ENCODE measurements at regions not wholly inside any gene's neighbourhood (a gene's known extent, or its start where the extent isn't known, plus 50 kb on each side); places are given as distances from the start of the nearest gene placed in this dataset.
"Not testable (repeated sequence)": the region's sequence is repeated elsewhere in the genome, so short reads cannot be mapped to it uniquely, and the experiment has no call there.

DNA sequence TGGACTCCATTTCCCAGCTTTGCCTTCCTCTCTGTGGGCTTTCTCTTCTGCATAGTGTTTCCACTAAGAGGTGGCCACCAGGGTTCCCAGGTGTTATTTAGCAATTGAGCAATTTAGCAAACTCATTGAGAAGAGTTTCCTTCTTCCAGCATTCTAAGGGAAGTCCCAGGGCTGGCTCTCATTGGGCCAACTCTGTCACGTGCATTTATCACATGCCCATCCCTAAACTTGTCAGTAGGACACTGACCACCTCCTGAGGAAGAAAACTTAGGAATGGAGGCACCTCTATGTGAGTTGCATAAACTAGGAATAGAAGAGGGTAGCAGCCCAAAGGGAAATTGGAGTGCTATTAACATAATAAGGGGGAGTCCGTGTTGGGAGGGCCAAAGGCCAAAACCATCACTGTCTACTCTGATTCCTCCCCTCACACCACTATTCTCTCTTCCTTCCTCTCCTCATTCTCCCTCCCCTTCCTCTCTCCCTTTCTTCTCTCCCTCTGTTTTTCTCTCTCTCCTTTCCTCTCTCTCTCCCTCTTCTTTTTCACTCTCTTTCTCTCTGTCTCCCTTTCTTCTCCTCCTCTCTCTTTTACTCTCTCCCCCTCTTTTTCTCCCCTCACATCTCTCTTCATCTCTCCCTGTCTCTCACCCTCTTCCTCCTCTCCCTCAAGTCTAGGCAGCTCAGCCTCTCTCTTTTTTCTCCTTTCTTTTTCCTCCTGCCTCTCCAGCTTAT, 213.4 kb downstream of the PALM2AKAP2 start:
- peaks cover 2% of the 10 kb centered on the region for H3K9me3 ChIP-seq (ENCODE audit: low read length)
- H3K4me1 ChIP-seq (ENCODE audit: insufficient read depth, low read length), result no peaks in the 10 kb centered on the region
- no peaks in the 10 kb centered on the region for H3K36me3 ChIP-seq (ENCODE audit: insufficient read depth, low read length)

DNA sequence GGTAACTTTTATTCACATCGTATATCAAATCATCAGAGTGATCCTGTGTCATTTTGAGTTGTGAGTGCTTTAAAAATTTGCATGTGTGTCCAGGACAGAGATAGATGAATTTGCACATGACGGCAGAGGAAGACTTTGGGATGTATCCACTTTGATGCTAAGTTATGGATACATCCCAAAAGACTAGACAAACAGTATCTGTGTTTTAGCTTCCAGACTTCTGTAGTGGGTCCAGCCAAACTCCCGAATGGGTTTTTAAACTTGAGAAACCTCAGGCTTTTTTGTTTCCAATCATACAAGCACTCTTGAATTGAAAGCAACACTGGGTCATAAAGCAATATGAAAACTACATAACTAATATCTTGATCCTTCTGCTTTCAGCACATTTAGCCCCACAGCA, 213.8 kb downstream of the C9orf152 start:
- Histone ChIP-seq H3K9me3 (ENCODE audit: low read length) (peaks cover under 1% of the 10 kb centered on the region), H3K4me3 (ENCODE audit: low read length) (no peak overlapping the region), H3K27me3 (ENCODE audit: insufficient read depth, low read length) (no peaks in the 10 kb centered on the region), H3K36me3 (ENCODE audit: insufficient read depth, low read length) (no peaks in the 10 kb centered on the region), H3K4me1 (ENCODE audit: insufficient read depth, low read length) (no peaks in the 10 kb centered on the region), H2AFZ (ENCODE audit: low read depth, low read length) (no peak overlapping the region)

More for the DNA sequence above, 213.4 kb downstream of the PALM2AKAP2 start:
- Histone ChIP-seq H2AFZ (ENCODE audit: low read depth, low read length) (no peak overlapping the region), H3K27me3 (ENCODE audit: insufficient read depth, low read length) (no peaks in the 10 kb centered on the region), H3K4me3 (ENCODE audit: low read length) (no peak overlapping the region)

DNA sequence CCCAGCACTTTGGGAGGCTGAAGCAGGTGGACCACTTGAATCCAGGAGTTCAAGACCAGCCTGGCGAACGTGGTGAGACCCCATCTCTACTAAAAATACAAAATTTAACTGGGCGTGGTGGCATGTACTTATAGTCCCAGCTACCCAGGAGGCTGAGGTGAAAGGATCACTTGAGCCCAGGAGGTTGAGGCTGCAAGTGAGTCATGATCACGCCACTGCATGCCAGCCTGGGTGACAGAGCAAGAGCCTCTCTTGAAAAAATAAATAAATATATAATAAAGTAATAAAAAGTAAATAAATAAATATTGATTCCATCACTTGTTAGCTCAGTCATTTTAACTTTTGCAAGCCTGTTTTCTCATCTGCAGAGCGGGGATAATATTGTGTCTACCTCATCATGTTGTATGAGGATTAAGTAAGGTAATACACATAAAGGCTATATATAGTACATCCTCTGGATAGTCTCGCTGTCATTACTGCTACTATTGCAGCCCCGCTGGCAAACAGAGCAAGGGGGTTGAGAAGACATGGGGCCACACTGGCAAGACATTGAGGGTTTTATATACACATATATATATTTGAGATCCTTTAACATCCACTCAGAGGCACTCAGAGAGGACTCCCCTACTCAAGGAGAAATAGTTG, 210.9 kb downstream of the C9orf152 start:
- H3K36me3 ChIP-seq (ENCODE audit: insufficient read depth, low read length), result no peaks in the 10 kb centered on the region
- no peak overlapping the region for H2AFZ ChIP-seq (ENCODE audit: low read depth, low read length)
- no peaks in the 10 kb centered on the region for H3K9me3 ChIP-seq (ENCODE audit: low read length)
- H3K27me3 ChIP-seq (ENCODE audit: insufficient read depth, low read length), result no peaks in the 10 kb centered on the region
- no peak overlapping the region for H3K4me3 ChIP-seq (ENCODE audit: low read length)
- H3K4me1 ChIP-seq (ENCODE audit: insufficient read depth, low read length), result no peaks in the 10 kb centered on the region

DNA sequence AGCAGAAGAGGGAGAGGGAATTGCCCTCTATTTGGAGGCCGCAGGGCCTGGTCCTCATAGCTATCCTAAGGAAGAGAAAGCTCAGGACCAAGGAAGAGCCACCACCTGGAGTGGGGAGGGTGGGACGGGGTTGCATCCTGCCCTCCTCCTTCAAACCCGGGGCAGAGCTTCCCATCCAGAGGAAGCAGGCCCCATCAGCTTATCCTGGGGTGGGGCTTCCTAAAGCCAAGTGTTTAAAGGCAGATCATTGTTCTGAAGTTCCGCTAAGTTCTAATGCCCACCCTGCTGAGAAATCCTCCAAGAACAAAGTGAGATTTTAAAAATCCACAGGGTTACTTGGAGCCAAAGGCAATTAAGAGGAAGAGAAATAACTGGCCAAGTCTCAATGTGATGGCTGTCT, 210.3 kb downstream of the C9orf152 start:
- no peaks in the 10 kb centered on the region for H3K9me3 ChIP-seq (ENCODE audit: low read length)
- no peaks in the 10 kb centered on the region for H3K36me3 ChIP-seq (ENCODE audit: insufficient read depth, low read length)
- H3K27me3 ChIP-seq (ENCODE audit: insufficient read depth, low read length), result no peaks in the 10 kb centered on the region
- H3K4me3 ChIP-seq (ENCODE audit: low read length), result no peak overlapping the region
- no peaks in the 10 kb centered on the region for H3K4me1 ChIP-seq (ENCODE audit: insufficient read depth, low read length)
- no peak overlapping the region for H2AFZ ChIP-seq (ENCODE audit: low read depth, low read length)

DNA sequence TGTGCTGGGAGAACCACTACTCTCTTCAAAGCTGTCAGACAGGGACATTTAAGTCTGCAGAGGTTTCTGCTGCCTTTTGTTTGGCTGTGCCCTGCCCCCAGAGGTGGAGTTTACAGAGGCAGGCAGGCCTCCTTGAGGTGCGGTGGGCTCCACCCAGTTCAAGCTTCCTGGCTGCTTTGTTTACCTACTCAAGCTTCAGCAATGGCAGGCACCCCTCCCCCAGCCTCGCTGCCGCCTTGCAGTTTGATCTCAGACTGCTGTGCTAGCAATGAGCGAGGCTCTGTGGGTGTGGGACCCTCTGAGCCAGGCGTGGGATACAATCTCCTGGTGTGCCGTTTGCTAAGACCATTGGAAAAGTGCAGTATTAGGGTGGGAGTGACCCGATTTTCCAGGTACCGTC, 202.4 kb downstream of the C9orf152 start:
- not testable (repeated sequence) for H3K27me3 ChIP-seq (ENCODE audit: insufficient read depth, low read length); H3K4me3 ChIP-seq (ENCODE audit: low read length); H2AFZ ChIP-seq (ENCODE audit: low read depth, low read length); H3K9me3 ChIP-seq (ENCODE audit: low read length); H3K36me3 ChIP-seq (ENCODE audit: insufficient read depth, low read length); H3K4me1 ChIP-seq (ENCODE audit: insufficient read depth, low read length)

DNA sequence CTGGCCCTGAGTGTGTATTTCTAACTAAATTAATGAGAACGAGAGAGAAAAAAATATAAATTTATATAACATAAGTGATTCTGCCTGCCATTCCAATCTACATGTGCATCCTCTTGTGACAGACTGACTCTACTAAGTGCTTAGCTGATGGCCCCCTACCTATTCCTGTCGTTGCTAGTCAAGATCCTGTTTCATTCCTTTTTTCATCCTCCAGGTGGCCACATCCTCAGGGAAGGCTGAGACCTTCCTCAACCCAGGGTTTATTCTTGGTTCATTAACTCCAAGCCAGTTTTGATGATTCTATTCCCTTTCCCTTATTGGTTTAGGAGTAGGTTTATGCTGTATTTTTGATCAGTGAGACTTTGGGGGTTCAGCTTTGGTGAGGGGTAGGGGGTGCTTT, 201.3 kb downstream of the C9orf152 start:
- H3K9me3 ChIP-seq (ENCODE audit: low read length), result no peaks in the 10 kb centered on the region
- H3K27me3 ChIP-seq (ENCODE audit: insufficient read depth, low read length), result no peaks in the 10 kb centered on the region
- H3K4me3 ChIP-seq (ENCODE audit: low read length), result no peak overlapping the region
- H3K36me3 ChIP-seq (ENCODE audit: insufficient read depth, low read length), result no peaks in the 10 kb centered on the region
- H3K4me1 ChIP-seq (ENCODE audit: insufficient read depth, low read length), result no peaks in the 10 kb centered on the region
- no peak overlapping the region for H2AFZ ChIP-seq (ENCODE audit: low read depth, low read length)

DNA sequence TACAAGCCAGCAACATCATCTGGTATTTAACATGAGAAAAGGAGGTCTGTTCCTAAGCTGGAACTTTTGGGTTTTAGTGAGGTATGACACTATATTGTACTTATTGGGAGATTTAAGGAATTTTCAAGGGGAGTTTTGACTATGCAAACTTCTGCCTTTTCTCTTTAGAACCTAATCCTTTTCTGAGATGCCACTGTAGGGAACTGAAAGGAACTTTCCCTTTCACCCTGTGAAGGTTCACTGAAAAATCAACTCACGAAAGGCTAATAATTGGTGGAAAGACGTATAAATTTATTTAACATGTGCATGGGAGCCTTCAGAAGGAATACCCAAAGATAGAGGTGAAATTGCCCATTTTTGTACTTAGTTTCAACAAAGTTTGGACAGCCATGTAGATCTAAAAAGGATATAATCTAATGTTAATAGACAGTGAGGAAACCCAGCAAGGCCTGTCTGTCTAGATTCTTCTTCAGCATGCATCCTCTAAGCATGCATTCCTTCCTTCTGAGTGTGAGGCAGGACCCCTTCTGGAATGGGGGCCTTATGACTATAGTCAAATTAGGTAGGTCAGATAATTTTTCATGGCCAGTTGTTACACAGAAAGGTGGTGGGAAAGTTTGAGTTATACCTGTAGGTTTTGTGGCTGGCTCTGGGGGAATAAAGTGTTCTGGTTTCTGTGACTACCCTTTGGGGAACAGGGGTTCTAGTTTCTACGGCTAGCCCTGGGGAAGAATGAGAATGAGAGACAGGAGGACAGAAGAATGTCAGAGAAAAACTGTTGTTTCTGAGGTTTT, 200.3 kb downstream of the C9orf152 start:
- Histone ChIP-seq H3K27me3 (ENCODE audit: insufficient read depth, low read length) (no peaks in the 10 kb centered on the region), H3K4me1 (ENCODE audit: insufficient read depth, low read length) (no peaks in the 10 kb centered on the region), H3K4me3 (ENCODE audit: low read length) (no peak overlapping the region), H2AFZ (ENCODE audit: low read depth, low read length) (no peak overlapping the region), H3K9me3 (ENCODE audit: low read length) (no peaks in the 10 kb centered on the region), H3K36me3 (ENCODE audit: insufficient read depth, low read length) (no peaks in the 10 kb centered on the region)

DNA sequence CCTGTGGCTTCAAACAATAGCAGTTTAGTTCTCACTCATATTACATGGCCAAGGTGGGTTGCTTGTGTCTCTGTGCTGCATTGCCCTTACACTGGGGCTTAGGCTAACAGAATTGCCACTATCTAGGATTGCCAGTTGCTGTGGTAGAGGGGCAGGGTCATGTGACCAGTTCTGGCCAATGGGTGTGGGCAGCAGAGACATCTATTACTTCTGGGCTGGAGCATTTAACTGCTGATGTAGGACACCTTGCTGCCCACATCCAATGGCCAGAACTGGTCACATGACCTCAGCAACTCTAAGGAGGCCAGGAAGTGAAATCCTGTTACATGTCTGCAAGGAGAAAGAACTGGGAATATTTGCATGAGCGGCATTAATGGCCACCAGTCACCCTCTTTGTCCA, 199.3 kb downstream of the C9orf152 start:
- H3K9me3 ChIP-seq (ENCODE audit: low read length), result no peaks in the 10 kb centered on the region
- no peak overlapping the region for H2AFZ ChIP-seq (ENCODE audit: low read depth, low read length)
- H3K4me3 ChIP-seq (ENCODE audit: low read length), result no peak overlapping the region
- no peaks in the 10 kb centered on the region for H3K36me3 ChIP-seq (ENCODE audit: insufficient read depth, low read length)
- H3K4me1 ChIP-seq (ENCODE audit: insufficient read depth, low read length), result no peaks in the 10 kb centered on the region
- H3K27me3 ChIP-seq (ENCODE audit: insufficient read depth, low read length), result no peaks in the 10 kb centered on the region

DNA sequence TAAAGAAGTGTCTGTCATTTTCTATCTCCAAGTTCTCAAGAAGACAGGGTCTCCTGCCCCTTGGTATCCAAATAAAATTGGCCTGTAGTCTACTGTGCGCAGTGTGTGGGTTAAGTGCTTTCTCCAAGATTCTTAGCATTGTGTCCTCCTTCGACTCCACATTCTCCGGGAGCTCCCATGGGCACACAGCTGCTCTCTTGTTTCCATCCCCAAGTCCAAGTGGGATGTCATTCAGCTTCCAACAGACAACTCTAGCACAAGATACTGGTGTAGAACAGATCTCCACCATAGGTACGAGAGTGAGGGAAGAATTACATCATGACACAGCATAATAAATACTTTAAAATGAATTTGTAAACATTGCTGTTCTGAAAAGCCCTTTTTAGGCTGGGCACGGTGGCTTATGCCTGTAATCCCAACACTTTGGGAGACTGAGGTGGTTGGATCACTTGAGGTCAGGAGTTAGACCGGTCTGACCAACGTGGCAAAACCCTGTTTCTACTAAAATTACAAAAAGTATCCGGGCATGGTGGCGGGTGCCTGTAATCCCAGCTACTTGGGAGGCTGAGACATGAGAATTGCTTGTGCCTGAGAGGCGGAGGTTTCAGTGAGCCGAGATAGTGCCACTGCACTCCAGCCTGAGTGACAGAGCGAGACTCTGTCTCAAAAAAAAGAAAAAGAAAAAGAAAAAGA, 196.2 kb downstream of the C9orf152 start:
- H3K9me3 ChIP-seq (ENCODE audit: low read length), result no peaks in the 10 kb centered on the region
- no peaks in the 10 kb centered on the region for H3K36me3 ChIP-seq (ENCODE audit: insufficient read depth, low read length)
- no peaks in the 10 kb centered on the region for H3K4me1 ChIP-seq (ENCODE audit: insufficient read depth, low read length)
- H2AFZ ChIP-seq (ENCODE audit: low read depth, low read length), result no peak overlapping the region
- no peak overlapping the region for H3K4me3 ChIP-seq (ENCODE audit: low read length)
- H3K27me3 ChIP-seq (ENCODE audit: insufficient read depth, low read length), result no peaks in the 10 kb centered on the region

DNA sequence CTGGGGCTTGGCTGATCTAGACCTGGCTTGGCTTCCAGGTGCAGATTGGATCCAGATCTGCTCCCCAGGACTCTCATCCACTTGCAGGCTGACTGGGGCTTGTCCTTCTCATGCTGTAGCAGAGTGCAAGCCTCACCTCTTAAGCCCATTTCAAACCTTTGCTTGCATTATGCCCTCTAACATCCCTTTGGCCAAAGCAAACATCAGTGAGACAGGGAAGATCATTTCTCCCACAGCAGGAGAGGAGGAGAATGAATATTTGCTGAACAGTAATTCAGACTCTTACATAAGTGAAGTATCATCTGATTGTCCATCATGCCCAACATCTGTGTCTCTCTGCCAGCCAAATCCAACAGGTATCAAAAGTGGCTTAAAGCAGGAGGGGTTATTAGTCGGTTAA, 194.9 kb downstream of the C9orf152 start:
- H3K27me3 ChIP-seq (ENCODE audit: insufficient read depth, low read length), result no peaks in the 10 kb centered on the region
- H3K4me3 ChIP-seq (ENCODE audit: low read length), result no peak overlapping the region
- no peaks in the 10 kb centered on the region for H3K4me1 ChIP-seq (ENCODE audit: insufficient read depth, low read length)
- no peaks in the 10 kb centered on the region for H3K36me3 ChIP-seq (ENCODE audit: insufficient read depth, low read length)
- H3K9me3 ChIP-seq (ENCODE audit: low read length), result no peaks in the 10 kb centered on the region
- no peak overlapping the region for H2AFZ ChIP-seq (ENCODE audit: low read depth, low read length)

DNA sequence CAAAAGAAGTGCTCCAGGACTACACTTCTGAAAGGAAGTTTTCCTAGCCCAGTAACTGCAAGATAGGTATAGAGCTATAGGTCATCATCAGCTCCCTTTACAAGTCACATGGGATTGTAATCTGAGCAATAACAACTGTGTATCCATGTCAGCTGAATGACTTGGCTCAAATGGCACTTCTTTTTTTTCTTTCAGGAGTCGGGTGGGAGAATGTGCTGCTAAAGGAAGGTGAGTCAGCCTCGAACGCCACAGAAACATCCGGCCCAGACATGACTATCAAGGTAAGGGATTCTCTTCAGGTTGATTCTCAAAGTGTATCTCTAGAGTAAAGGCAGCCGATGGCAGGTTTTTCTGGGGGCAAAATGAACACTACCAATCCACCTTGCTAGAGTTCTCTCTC, 192.2 kb downstream of the C9orf152 start:
- no peak overlapping the region for H2AFZ ChIP-seq (ENCODE audit: low read depth, low read length)
- H3K36me3 ChIP-seq (ENCODE audit: insufficient read depth, low read length), result no peaks in the 10 kb centered on the region
- no peak overlapping the region for H3K4me3 ChIP-seq (ENCODE audit: low read length)
- no peaks in the 10 kb centered on the region for H3K4me1 ChIP-seq (ENCODE audit: insufficient read depth, low read length)
- no peaks in the 10 kb centered on the region for H3K9me3 ChIP-seq (ENCODE audit: low read length)
- H3K27me3 ChIP-seq (ENCODE audit: insufficient read depth, low read length), result no peaks in the 10 kb centered on the region

DNA sequence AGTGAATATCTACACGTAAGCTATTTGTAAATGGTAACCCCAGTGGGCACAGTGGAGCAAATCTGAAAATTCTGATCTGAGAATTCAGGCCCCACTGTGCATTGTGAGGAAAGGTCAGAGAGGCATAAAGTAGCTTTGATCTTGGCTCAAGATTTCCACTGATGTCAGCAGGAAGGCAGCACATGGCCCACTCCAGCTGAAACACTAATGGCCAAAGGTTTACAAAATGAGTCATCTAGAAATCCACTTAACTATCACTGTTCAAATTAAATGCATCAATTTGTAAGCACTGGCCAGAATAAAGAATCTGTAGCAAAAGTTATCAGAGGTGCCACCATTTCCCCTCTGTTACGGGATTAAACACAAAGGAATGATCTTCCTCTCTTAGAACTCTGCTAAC, 191.6 kb downstream of the C9orf152 start:
- H3K4me3 ChIP-seq (ENCODE audit: low read length), result no peak overlapping the region
- H3K4me1 ChIP-seq (ENCODE audit: insufficient read depth, low read length), result no peaks in the 10 kb centered on the region
- no peaks in the 10 kb centered on the region for H3K36me3 ChIP-seq (ENCODE audit: insufficient read depth, low read length)
- H2AFZ ChIP-seq (ENCODE audit: low read depth, low read length), result no peak overlapping the region
- no peaks in the 10 kb centered on the region for H3K27me3 ChIP-seq (ENCODE audit: insufficient read depth, low read length)
- no peaks in the 10 kb centered on the region for H3K9me3 ChIP-seq (ENCODE audit: low read length)

DNA sequence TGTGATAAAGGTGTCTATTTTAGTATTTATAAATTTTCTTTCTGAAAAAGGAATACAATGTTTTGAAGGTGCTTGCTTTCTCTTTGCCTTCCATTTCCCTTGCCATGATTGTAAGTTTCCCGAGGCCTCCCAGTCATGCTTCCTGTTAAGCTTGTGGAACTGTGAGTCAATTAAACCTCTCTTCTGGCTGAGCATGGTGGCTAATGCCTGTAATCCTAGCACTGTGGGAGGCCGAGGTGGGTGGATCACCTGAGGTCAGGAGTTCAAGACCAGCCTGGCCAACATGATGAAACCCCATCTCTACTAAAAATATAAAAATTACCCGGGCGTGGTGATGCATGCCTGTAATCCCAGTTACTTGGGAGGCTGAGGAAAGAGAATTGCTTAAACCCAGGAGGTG, 187.7 kb downstream of the C9orf152 start:
- H3K4me3 ChIP-seq (ENCODE audit: low read length); H3K27me3 ChIP-seq (ENCODE audit: insufficient read depth, low read length); H3K4me1 ChIP-seq (ENCODE audit: insufficient read depth, low read length); H3K36me3 ChIP-seq (ENCODE audit: insufficient read depth, low read length); H2AFZ ChIP-seq (ENCODE audit: low read depth, low read length); H3K9me3 ChIP-seq (ENCODE audit: low read length): not testable (repeated sequence)

Data from neuron (in vitro differentiated cells).